B cell (primary cell): ENCODE measurements at regions not wholly inside any gene's neighbourhood (a gene's known extent, or its start where the extent isn't known, plus 50 kb on each side); places are given as distances from the start of the nearest gene placed in this dataset.

ENCODE experiments used
- CTCF ChIP-seq: fragments of 200-600 bp; IDR thresholded peaks from one replicate; pipeline ENCODE4 v1.8.0; 2022; ENCODE audit warnings: antibody characterized with exemption, mild to moderate bottlenecking
- EZH2 ChIP-seq: IDR thresholded peaks from 2 replicates; pipeline ENCODE4 v1.6.1; 2012; ENCODE audit warnings: borderline replicate concordance, low read depth, mild to moderate bottlenecking, moderate library complexity, low read length; ENCODE audit not compliant: insufficient read depth, poor library complexity, severe bottlenecking

DNA sequence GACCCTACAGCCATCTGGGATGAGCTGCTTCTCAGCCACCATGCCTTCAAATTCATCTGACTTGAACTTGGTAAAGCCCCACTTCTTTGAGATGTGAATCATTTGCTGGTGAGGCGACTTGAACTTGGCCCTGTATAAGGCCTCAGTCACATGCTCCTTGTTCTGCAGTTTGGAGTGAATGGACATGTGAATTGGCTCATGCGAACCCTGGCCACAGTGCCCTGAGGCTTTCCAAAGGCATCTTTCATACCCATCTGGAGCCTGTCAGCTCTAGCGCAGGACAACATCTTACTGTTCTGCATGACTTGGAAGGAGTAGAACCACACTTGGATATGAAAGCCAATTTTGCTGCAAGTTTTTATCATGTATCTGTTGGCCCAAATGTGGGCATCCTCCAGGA, 244.0 kb upstream of the FAM83B start:
- TF ChIP-seq CTCF (no peak), EZH2 (no peak)
